ENCODE measurements at regions not wholly inside any gene's neighbourhood (a gene's known extent, or its start where the extent isn't known, plus 50 kb on each side); places are given as distances from the start of the nearest gene placed in this dataset.

- no peak for TF ChIP-seq CTCF (IDR thresholded peaks at IDR 0.05)
- no peak for TF ChIP-seq POLR2AphosphoS5 (IDR thresholded peaks at IDR 0.05)
- TF ChIP-seq POLR2A (IDR thresholded peaks at IDR 0.05), result no peak
Observed at GRCh38 chr5:5800801-5801761, 378.6 kb downstream of the ICE1 start.

Measured in sigmoid colon (tissue), 4 donors.